Pancreas (tissue), 10 donors: ENCODE measurements at regions not wholly inside any gene's neighbourhood (a gene's known extent, or its start where the extent isn't known, plus 50 kb on each side); places are given as distances from the start of the nearest gene placed in this dataset.

Experiments
- ATAC-seq, 4 donors: fragments of 200-7000 bp; cut with Tn5 transposase; one replicate each; pipeline versions ENCODE4 v1.8.0 to v1.9.1; 2020; ENCODE audit warnings: mild to moderate bottlenecking in 4 of 4, moderate library complexity in 4 of 4
- DNase-seq, 6 donors: peaks; one replicate each; pipeline ENCODE4 v3.0.0-alpha.2; 2020
- FAIRE-seq: peaks from 2 replicates; lab custom pipeline; 2012; peaks lifted over from hg19 to GRCh38; lab: Jason Lieb, UNC
- H3K27ac ChIP-seq, 4 donors: fragments of 200-600 bp; sonication (generic); 1 replicate in 3 of 4; 2 replicates in 1 of 4; pipeline versions ENCODE4 v1.5.0 to v1.8.0; 2020
- H3K27me3 ChIP-seq, 4 donors: fragments of 200-600 bp; one replicate each; pipeline ENCODE4 v1.8.0; 2021
- H3K36me3 ChIP-seq, 3 donors: fragments of 200-600 bp; sonication (generic) in 1 of 3; one replicate each; pipeline versions ENCODE4 v1.5.0 to v1.8.0; 2020 to 2021
- H3K4me1 ChIP-seq, 3 donors: fragments of 200-600 bp; one replicate each; pipeline ENCODE4 v1.8.0; 2021
- H3K4me3 ChIP-seq, 4 donors: fragments of 200-600 bp; sonication (generic) in 2 of 4; one replicate each; pipeline versions ENCODE4 v1.5.0 to v1.8.0; 2020 to 2021
- H3K9me3 ChIP-seq, 4 donors: fragments of 200-600 bp; one replicate each; pipeline ENCODE4 v1.8.0; 2021
- WGBS, 2 donors: extraction: QIAGEN DNeasy Blood & Tissue Kit; methylation state at CpG; one replicate each; pipeline ENCODE4 v1.1.7; 2013; 5-methylcytosine and 5-hydroxymethylcytosine counted together
- intact Hi-C, 3 donors: fragments of 100-400 bp; cut with DNase I; formaldehyde crosslinking; loops; one replicate each; pipeline versions ENCODE4 v1.11.1 to v1.14.2; 2022
- TF ChIP-seq, protein P1 (sequence below), 4 donors: fragments of 200-600 bp; sonication (generic) in 3 of 4; IDR thresholded peaks; one replicate each; pipeline versions ENCODE4 v1.5.0 to v1.8.0; 2021; ENCODE audit warnings: antibody characterized with exemption in 4 of 4
- donor health status: healthy with polysubstance abuse.
- donor health status: DM: no; HTN: no; CAD: no; lungs with moderate emphysema.
- donor health status: DM: no; HTN: no; CAD: no.
- donor health status: control.
- donor health status: control.
- donor health status: Bipolar disorder and iron deficiency.
- donor health status: DM: yes; HTN: yes; CAD: no.
- donor health status: DM: no; HTN: no; CAD: no.
- donor health status: DM: no; HTN: no; CAD: no.
- donor health status: DM: yes; HTN: yes; CAD: no.

- no peaks in the 10 kb centered on the region for H3K9me3 ChIP-seq
- no peak for ATAC-seq
- no peaks in the 10 kb centered on the region for H3K4me1 ChIP-seq
- FAIRE-seq, result no peak
- whole genome bisulfite sequencing, 2 donors, result 50 to 54% methylated on average over 3 of the region's 3 CpGs
- H3K27me3 ChIP-seq, result no peaks in the 10 kb centered on the region
- H3K27ac ChIP-seq, result no peak overlapping the region
- no peaks in the 10 kb centered on the region for H3K36me3 ChIP-seq
- DNase-seq, result no peak
- intact Hi-C loops, result no loop called here
- no peak overlapping the region for H3K4me3 ChIP-seq
- TF ChIP-seq, protein P1, sequence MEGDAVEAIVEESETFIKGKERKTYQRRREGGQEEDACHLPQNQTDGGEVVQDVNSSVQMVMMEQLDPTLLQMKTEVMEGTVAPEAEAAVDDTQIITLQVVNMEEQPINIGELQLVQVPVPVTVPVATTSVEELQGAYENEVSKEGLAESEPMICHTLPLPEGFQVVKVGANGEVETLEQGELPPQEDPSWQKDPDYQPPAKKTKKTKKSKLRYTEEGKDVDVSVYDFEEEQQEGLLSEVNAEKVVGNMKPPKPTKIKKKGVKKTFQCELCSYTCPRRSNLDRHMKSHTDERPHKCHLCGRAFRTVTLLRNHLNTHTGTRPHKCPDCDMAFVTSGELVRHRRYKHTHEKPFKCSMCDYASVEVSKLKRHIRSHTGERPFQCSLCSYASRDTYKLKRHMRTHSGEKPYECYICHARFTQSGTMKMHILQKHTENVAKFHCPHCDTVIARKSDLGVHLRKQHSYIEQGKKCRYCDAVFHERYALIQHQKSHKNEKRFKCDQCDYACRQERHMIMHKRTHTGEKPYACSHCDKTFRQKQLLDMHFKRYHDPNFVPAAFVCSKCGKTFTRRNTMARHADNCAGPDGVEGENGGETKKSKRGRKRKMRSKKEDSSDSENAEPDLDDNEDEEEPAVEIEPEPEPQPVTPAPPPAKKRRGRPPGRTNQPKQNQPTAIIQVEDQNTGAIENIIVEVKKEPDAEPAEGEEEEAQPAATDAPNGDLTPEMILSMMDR (IDR thresholded peaks at IDR 0.05), result no peak
Measured at GRCh38 chr4:180967936-180968335, 1275.3 kb upstream of the TENM3 start.

GRCh38 chr4:180973894-180974293 lies 1269.3 kb upstream of the TENM3 start:
- ATAC-seq (no peak), FAIRE-seq (no peak), DNase-seq (no peak)
- no peak overlapping the region for H3K27ac ChIP-seq
- no peaks in the 10 kb centered on the region for H3K36me3 ChIP-seq
- no peaks in the 10 kb centered on the region for H3K9me3 ChIP-seq
- H3K4me3 ChIP-seq, result no peak overlapping the region
- 62 to 70% methylated on average over 4 of the region's 4 CpGs for WGBS, 2 donors
- intact Hi-C loops, result no loop called here
- no peaks in the 10 kb centered on the region for H3K27me3 ChIP-seq
- H3K4me1 ChIP-seq, result no peaks in the 10 kb centered on the region
- TF ChIP-seq, protein P1 (IDR thresholded peaks at IDR 0.05), result no peak

- H3K4me1 ChIP-seq, result no peaks in the 10 kb centered on the region
- DNase-seq (no peak), FAIRE-seq (no peak), ATAC-seq (no peak)
- H3K27ac ChIP-seq, result no peak overlapping the region
- TF ChIP-seq, protein P1 (IDR thresholded peaks at IDR 0.05), result no peak
- no peaks in the 10 kb centered on the region for H3K9me3 ChIP-seq
- intact Hi-C loops, result no loop called here
- no peak overlapping the region for H3K4me3 ChIP-seq
- no peaks in the 10 kb centered on the region for H3K27me3 ChIP-seq
- H3K36me3 ChIP-seq, result no peaks in the 10 kb centered on the region
- 49 to 64% methylated on average over 3 of the region's 3 CpGs for WGBS, 2 donors
Measured at GRCh38 chr4:180990931-180991330, 1252.3 kb upstream of the TENM3 start.

DNA sequence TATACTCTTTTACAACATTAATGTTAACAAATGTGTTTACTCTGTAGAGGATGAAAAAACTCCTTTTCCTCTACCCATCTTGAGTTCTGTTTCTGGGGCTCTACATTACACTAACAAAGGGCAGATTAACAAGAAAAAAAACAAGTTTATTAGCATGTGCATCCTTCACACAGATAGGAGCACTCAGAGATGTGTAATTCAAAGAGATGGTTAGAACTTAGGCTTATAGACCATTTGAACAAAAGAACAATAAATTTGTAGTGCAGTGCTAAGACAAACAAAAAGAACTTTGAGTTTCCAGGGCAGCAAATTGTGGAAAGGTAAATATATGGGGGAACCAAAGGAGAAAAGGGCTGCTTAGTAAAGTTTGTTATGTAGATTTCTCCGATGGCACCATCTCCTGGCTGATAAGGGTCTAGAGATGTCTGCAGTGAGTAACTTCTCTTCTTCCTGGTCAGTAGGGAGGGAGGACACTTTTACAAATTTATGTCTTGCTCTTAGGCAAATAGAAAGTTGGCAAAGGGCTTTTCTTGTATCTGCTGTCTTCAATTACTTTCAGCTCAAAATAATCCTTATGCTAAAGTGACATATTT lies 1249.9 kb upstream of the TENM3 start:
- no peak for DNase-seq
- Histone ChIP-seq H3K27ac (no peak overlapping the region), H3K27me3 (no peaks in the 10 kb centered on the region), H3K36me3 (no peaks in the 10 kb centered on the region), H3K4me3 (no peak overlapping the region), H3K9me3 (no peaks in the 10 kb centered on the region), H3K4me1 (no peaks in the 10 kb centered on the region)
- WGBS, 2 donors, result 15 to 21% methylated on average over 1 of the region's 1 CpG
- no peak for ATAC-seq
- no peak for FAIRE-seq
- intact Hi-C loops, result no loop called here
- TF ChIP-seq, protein P1 (IDR thresholded peaks at IDR 0.05), result no peak

DNA sequence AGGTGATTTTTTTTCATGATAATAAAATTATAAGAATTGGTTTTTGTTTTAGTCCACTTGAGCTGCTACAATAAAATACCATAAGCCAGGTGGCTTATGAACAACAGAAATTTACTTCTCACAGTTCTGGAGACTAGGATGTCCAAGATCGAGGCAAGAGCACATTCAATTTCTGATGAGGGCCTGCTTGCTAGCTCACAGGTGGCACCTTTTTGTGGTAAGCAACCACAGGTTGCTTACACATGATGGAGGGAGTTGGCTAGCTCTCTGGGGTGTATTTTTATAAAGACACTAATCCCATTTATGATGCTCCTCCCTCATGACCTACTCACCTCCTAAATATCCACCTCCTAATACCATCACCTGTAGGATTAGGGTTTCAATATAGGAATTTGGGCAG lies 1248.5 kb upstream of the TENM3 start:
- Histone ChIP-seq H3K36me3 (no peaks in the 10 kb centered on the region), H3K27me3 (no peaks in the 10 kb centered on the region), H3K9me3 (no peaks in the 10 kb centered on the region), H3K4me1 (no peaks in the 10 kb centered on the region), H3K4me3 (no peak overlapping the region), H3K27ac (no peak overlapping the region)
- 55 to 71% methylated on average over 1 of the region's 1 CpG for WGBS, 2 donors
- TF ChIP-seq, protein P1 (IDR thresholded peaks at IDR 0.05), result no peak
- ATAC-seq (no peak), FAIRE-seq (no peak), DNase-seq (no peak)
- intact Hi-C loops, result no loop called here
